GM23248 (cell line): ENCODE measurements at regions not wholly inside any gene's neighbourhood (a gene's known extent, or its start where the extent isn't known, plus 50 kb on each side); places are given as distances from the start of the nearest gene placed in this dataset.
"Not testable (repeated sequence)": the region's sequence is repeated elsewhere in the genome, so short reads cannot be mapped to it uniquely, and the experiment has no call there.

Experiments used
- DNase-seq: peaks from one replicate; pipeline ENCODE4 v3.0.0-alpha.2; 2015
- H2AFZ ChIP-seq: fragments of 200-600 bp; sonication (generic); 2 replicates; pipeline ENCODE4 v1.6.1; 2016; ENCODE audit warnings: antibody characterized with exemption
- H3F3A ChIP-seq: fragments of 200-600 bp; sonication (generic); 2 replicates; pipeline ENCODE4 v1.6.1; 2016; ENCODE audit warnings: mild to moderate bottlenecking, antibody characterized with exemption, mixed run types; ENCODE audit not compliant: insufficient read depth
- H3K27ac ChIP-seq: fragments of 200-600 bp; sonication (generic); 2 replicates; pipeline ENCODE4 v1.5.1; 2016; ENCODE audit warnings: mild to moderate bottlenecking
- H3K27me3 ChIP-seq: fragments of 200-600 bp; sonication (generic); replicated peaks from 2 replicates; pipeline ENCODE4 v1.6.1; 2016; ENCODE audit warnings: mild to moderate bottlenecking; ENCODE audit not compliant: insufficient read depth
- H3K36me3 ChIP-seq: fragments of 200-600 bp; sonication (generic); 2 replicates; pipeline ENCODE4 v1.6.1; 2016; ENCODE audit warnings: low read depth, mild to moderate bottlenecking
- H3K4me1 ChIP-seq: fragments of 200-600 bp; sonication (generic); 2 replicates; pipeline ENCODE4 v1.6.1; 2016; ENCODE audit warnings: mild to moderate bottlenecking; ENCODE audit not compliant: insufficient read depth
- H3K4me2 ChIP-seq: fragments of 200-600 bp; sonication (generic); one replicate; pipeline ENCODE4 v1.6.1; 2016; ENCODE audit warnings: mild to moderate bottlenecking; ENCODE audit not compliant: unreplicated experiment
- H3K4me3 ChIP-seq: fragments of 200-600 bp; sonication (generic); 2 replicates; pipeline ENCODE4 v1.5.1; 2016; ENCODE audit warnings: mild to moderate bottlenecking
- H3K79me2 ChIP-seq: fragments of 200-600 bp; sonication (generic); 2 replicates; pipeline ENCODE4 v1.6.1; 2016; ENCODE audit warnings: mild to moderate bottlenecking; ENCODE audit not compliant: insufficient read depth
- H3K9ac ChIP-seq: fragments of 200-600 bp; sonication (generic); 2 replicates; pipeline ENCODE4 v1.6.1; 2016; ENCODE audit warnings: mild to moderate bottlenecking
- H3K9me2 ChIP-seq: fragments of 200-600 bp; sonication (generic); 2 replicates; pipeline ENCODE4 v1.6.1; 2016; ENCODE audit warnings: mixed run types, mild to moderate bottlenecking, moderate library complexity; ENCODE audit not compliant: insufficient read depth
- H3K9me3 ChIP-seq: fragments of 200-600 bp; sonication (generic); one replicate; pipeline ENCODE4 v1.6.1; 2017; ENCODE audit warnings: low read depth
- H4K20me1 ChIP-seq: fragments of 200-600 bp; sonication (generic); 2 replicates; pipeline ENCODE4 v1.6.0; 2016; ENCODE audit not compliant: insufficient read depth
- EZH2 ChIP-seq: fragments of 200-600 bp; sonication (generic); IDR thresholded peaks from 2 replicates; pipeline ENCODE4 v1.6.1; 2018; ENCODE audit warnings: antibody characterized with exemption, mild to moderate bottlenecking; ENCODE audit not compliant: insufficient read depth, poor library complexity, severe bottlenecking
- EZH2phosphoT487 ChIP-seq: fragments of 200-600 bp; sonication (generic); IDR thresholded peaks from 2 replicates; pipeline ENCODE4 v1.6.1; 2018; ENCODE audit warnings: antibody characterized with exemption, moderate library complexity, mild to moderate bottlenecking, low read depth; ENCODE audit not compliant: insufficient read depth
- WGBS, 2 experiments: methylation state at CpG; one replicate each; pipeline ENCODE4 v1.1.6; 2015 to 2017; ENCODE audit warnings: low lambda C conversion rate in 2 of 2, low coverage in 1 of 2; ENCODE audit errors: missing lambda C conversion rate in 2 of 2; 5-methylcytosine and 5-hydroxymethylcytosine counted together
- in situ Hi-C: fragments of 300-500 bp; cut with MboI; formaldehyde crosslinking; loops from 2 replicates; pipeline ENCODE4 v1.15.0; 2020

GRCh38 chr9:40911647-40912046 lies 216.8 kb downstream of the FOXD4L6 start:
- Histone ChIP-seq H2AFZ (no peak overlapping the region), H3K9me3 (peaks cover 4% of the 10 kb centered on the region), H3K36me3 (no peaks in the 10 kb centered on the region), H3K79me2 (no peaks in the 10 kb centered on the region), H3K27me3 (no peaks in the 10 kb centered on the region), H3K9me2 (no peaks in the 10 kb centered on the region), H4K20me1 (no peaks in the 10 kb centered on the region), H3F3A (no peaks in the 10 kb centered on the region), H3K9ac (no peak overlapping the region), H3K4me3 (no peak overlapping the region), H3K4me2 (no peak overlapping the region), H3K27ac (no peak overlapping the region), H3K4me1 (no peaks in the 10 kb centered on the region)
- in situ Hi-C loops = no loop called here
- 42 to 45% methylated on average over 5 of the region's 5 CpGs for WGBS, 2 experiments
- TF ChIP-seq EZH2 (no peak), EZH2phosphoT487 (no peak)
- DNase-seq = no peak

GRCh38 chr9:40910995-40911394 lies 217.5 kb downstream of the FOXD4L6 start:
- H3F3A ChIP-seq, H3K4me2 ChIP-seq, H3K27me3 ChIP-seq, H3K9ac ChIP-seq, H3K36me3 ChIP-seq, H3K4me3 ChIP-seq, H3K27ac ChIP-seq, H3K9me2 ChIP-seq, H4K20me1 ChIP-seq, DNase-seq, H3K4me1 ChIP-seq, H2AFZ ChIP-seq, H3K9me3 ChIP-seq, in situ Hi-C loops, H3K79me2 ChIP-seq: not testable (repeated sequence)
- WGBS, 2 experiments = 28 to 30% methylated on average over 8 of the region's 8 CpGs

- H3K4me1 ChIP-seq = no peaks in the 10 kb centered on the region
- no peaks in the 10 kb centered on the region for H3K9me2 ChIP-seq
- TF ChIP-seq EZH2 = no peak
- TF ChIP-seq EZH2phosphoT487 = no peak
- H3K9ac ChIP-seq = no peak overlapping the region
- H3K9me3 ChIP-seq = peaks cover 4% of the 10 kb centered on the region
- no peaks in the 10 kb centered on the region for H3K79me2 ChIP-seq
- WGBS, 2 experiments = 32 to 37% methylated on average over 4 of the region's 4 CpGs
- no peak overlapping the region for H2AFZ ChIP-seq
- no peak for DNase-seq
- no peaks in the 10 kb centered on the region for H3K36me3 ChIP-seq
- no peak overlapping the region for H3K27ac ChIP-seq
- H3K27me3 ChIP-seq = no peaks in the 10 kb centered on the region
- in situ Hi-C loops = no loop called here
- H3F3A ChIP-seq = no peaks in the 10 kb centered on the region
- H3K4me3 ChIP-seq = no peak overlapping the region
- H4K20me1 ChIP-seq = no peaks in the 10 kb centered on the region
- H3K4me2 ChIP-seq = no peak overlapping the region
These were observed 218.7 kb downstream of the FOXD4L6 start for GRCh38 chr9:40909821-40910220.

GRCh38 chr9:40909111-40909510 lies 219.4 kb downstream of the FOXD4L6 start:
- 55% methylated on average over 8 of the region's 8 CpGs for WGBS, 2 experiments
- H3K9ac ChIP-seq, H3K9me3 ChIP-seq, H3K36me3 ChIP-seq, H3F3A ChIP-seq, H3K79me2 ChIP-seq, in situ Hi-C loops, H3K27me3 ChIP-seq, H3K4me1 ChIP-seq, H4K20me1 ChIP-seq, H3K4me3 ChIP-seq, H3K9me2 ChIP-seq, H3K27ac ChIP-seq, DNase-seq, H3K4me2 ChIP-seq, H2AFZ ChIP-seq: not testable (repeated sequence)
